Adrenal gland (tissue), 9 donors: ENCODE measurements at regions not wholly inside any gene's neighbourhood (a gene's known extent, or its start where the extent isn't known, plus 50 kb on each side); places are given as distances from the start of the nearest gene placed in this dataset.

Source experiments
- DNase-seq, 7 donors: peaks; one replicate each; pipeline ENCODE4 v3.0.0-alpha.2; 2019 to 2020
- H3K27ac ChIP-seq, 5 donors: fragments of 200-600 bp; sonication (generic) in 4 of 5; 1 replicate in 3 of 5; 2 replicates in 2 of 5; pipeline versions ENCODE4 v1.5.1 to v1.8.0; 2016 to 2020; ENCODE audit warnings: mild to moderate bottlenecking in 1 of 5
- H3K27me3 ChIP-seq: fragments of 200-600 bp; 2 replicates; pipeline ENCODE4 v1.8.0; 2021
- H3K36me3 ChIP-seq, 2 donors: fragments of 200-600 bp; replicated peaks in 1 of 2; 1 replicate in 1 of 2; 2 replicates in 1 of 2; pipeline versions ENCODE4 v1.5.1 to v1.8.0; 2018 to 2022
- H3K4me1 ChIP-seq, 2 donors: fragments of 200-600 bp; replicated peaks in 1 of 2; 1 replicate in 1 of 2; 2 replicates in 1 of 2; pipeline versions ENCODE4 v1.5.1 to v1.8.0; 2018 to 2021
- H3K4me3 ChIP-seq, 4 donors: fragments of 200-600 bp; sonication (generic) in 3 of 4; one replicate each; pipeline ENCODE4 v1.5.1; 2016 to 2018
- H3K9me3 ChIP-seq, 3 donors: fragments of 200-600 bp; sonication (generic) in 1 of 3; replicated peaks in 1 of 3; 1 replicate in 2 of 3; 2 replicates in 1 of 3; pipeline versions ENCODE4 v1.5.1 to v1.8.0; 2016 to 2021
- POLR2A ChIP-seq, 2 donors: fragments of 450-650 bp; IDR thresholded peaks; one replicate each; pipeline ENCODE4 v1.6.1; 2017; ENCODE audit warnings: antibody characterized with exemption in 2 of 2, mild to moderate bottlenecking in 2 of 2, moderate library complexity in 1 of 2
- WGBS, 4 donors: extraction: QIAGEN DNeasy Blood & Tissue Kit in 2 of 4; methylation state at CpG; one replicate each; pipeline versions ENCODE4 v1.1.5 to v1.1.7; 2013 to 2017; 5-methylcytosine and 5-hydroxymethylcytosine counted together
- intact Hi-C, 2 donors: fragments of 100-400 bp; cut with DNase I; formaldehyde crosslinking; loops; one replicate each; pipeline versions ENCODE4 v1.14.1 to v1.15.0; 2022 to 2023
- TF ChIP-seq, protein P1 (sequence below), 6 experiments: fragments of 450-650 bp in 4 of 6; fragments of 200-600 bp in 2 of 6; sonication (generic) in 1 of 6; IDR thresholded peaks; 1 replicate in 5 of 6; 2 replicates in 1 of 6; pipeline versions ENCODE4 v1.5.1 to v1.8.0; 2016 to 2021; ENCODE audit warnings: antibody characterized with exemption in 6 of 6, mild to moderate bottlenecking in 2 of 6, moderate library complexity in 1 of 6
- donor health status: healthy with polysubstance abuse.
- donor health status: Bipolar disorder and iron deficiency.
- donor health status: DM: yes; HTN: yes; CAD: no.
- donor health status: DM: no; HTN: no; CAD: no.
- donor health status: DM: no; HTN: no; CAD: no.

DNA sequence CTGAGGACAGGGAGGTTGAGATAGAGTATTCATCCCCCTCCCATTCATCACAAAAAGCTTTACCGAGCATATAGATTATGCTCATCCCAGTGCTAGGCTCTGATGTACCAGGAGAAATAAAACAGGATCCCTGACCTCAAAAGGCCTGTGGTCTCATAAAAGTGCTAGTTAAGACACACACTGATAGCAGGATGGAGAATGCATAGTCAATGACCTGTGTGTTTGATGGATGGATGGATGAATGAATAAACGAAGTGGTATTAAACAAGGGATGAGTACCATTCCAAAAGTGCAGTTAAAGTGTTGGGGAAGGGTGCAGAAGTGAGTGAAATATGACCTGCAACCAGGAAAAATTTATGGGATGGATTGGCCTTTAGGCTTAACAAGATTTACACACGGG is 133.9 kb upstream of the NUDT7 start:
- 58 to 71% (median 66%) methylated on average over 3 of the region's 3 CpGs for WGBS, 4 donors
- Histone ChIP-seq H3K27me3 (no peaks in the 10 kb centered on the region), H3K4me1 (no peaks in the 10 kb centered on the region), H3K9me3 (no peaks in the 10 kb centered on the region), H3K4me3 (no peak overlapping the region), H3K27ac (no peak overlapping the region), H3K36me3 (no peaks in the 10 kb centered on the region)
- DNase-seq: no peak
- intact Hi-C loops: loop anchor here in 1 of 2 donors (5.0 kb wide), 1 partner anchor 351 kb away; no protein-coding TSS in a partner anchor
- TF ChIP-seq POLR2A (IDR thresholded peaks at IDR 0.05): no peak
- TF ChIP-seq, protein P1, sequence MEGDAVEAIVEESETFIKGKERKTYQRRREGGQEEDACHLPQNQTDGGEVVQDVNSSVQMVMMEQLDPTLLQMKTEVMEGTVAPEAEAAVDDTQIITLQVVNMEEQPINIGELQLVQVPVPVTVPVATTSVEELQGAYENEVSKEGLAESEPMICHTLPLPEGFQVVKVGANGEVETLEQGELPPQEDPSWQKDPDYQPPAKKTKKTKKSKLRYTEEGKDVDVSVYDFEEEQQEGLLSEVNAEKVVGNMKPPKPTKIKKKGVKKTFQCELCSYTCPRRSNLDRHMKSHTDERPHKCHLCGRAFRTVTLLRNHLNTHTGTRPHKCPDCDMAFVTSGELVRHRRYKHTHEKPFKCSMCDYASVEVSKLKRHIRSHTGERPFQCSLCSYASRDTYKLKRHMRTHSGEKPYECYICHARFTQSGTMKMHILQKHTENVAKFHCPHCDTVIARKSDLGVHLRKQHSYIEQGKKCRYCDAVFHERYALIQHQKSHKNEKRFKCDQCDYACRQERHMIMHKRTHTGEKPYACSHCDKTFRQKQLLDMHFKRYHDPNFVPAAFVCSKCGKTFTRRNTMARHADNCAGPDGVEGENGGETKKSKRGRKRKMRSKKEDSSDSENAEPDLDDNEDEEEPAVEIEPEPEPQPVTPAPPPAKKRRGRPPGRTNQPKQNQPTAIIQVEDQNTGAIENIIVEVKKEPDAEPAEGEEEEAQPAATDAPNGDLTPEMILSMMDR (IDR thresholded peaks at IDR 0.05): no peak

DNA sequence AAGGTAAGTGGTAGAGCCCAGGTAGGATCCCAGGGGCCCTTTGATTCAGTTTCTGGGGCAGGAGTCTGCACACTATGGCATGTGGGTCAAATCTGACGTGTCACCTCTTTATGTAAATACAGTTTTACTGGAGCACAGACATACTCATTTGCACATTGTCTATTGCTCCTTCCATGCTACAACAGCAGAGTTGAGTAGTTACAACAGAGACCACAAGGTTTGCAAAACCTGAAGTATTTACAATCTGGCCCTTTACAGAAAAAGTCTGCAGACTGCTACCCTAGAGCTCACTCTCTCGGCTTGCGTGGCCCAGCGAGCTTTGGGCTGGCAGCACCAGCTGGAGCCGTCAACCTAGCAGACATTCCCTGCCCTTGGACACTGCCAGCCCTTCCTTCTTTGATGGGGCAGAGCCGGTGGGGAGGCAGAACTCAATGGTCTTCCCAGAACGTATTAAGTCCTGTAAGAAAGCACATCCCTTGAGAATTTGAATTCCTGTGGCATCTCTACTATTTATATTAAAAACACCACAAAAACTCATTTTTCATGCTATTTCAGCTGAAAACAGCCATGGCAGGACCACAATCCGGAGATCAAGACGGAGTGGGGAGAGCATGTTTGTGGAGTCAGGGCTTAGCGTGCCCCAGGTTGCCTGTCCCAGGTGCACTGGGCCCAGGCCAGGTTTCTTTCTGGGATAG is 133.1 kb upstream of the NUDT7 start:
- no peaks in the 10 kb centered on the region for H3K36me3 ChIP-seq
- intact Hi-C loops: loop anchor here in 1 of 2 donors (5.0 kb wide), 1 partner anchor 352 kb away; no protein-coding TSS in a partner anchor
- no peak for TF ChIP-seq POLR2A (IDR thresholded peaks at IDR 0.05)
- TF ChIP-seq, protein P1 (IDR thresholded peaks at IDR 0.05): no peak
- no peaks in the 10 kb centered on the region for H3K9me3 ChIP-seq
- H3K4me3 ChIP-seq: no peak overlapping the region
- no peaks in the 10 kb centered on the region for H3K4me1 ChIP-seq
- DNase-seq: no peak
- no peaks in the 10 kb centered on the region for H3K27me3 ChIP-seq
- no peak overlapping the region for H3K27ac ChIP-seq
- WGBS, 4 donors: 85 to 86% (median 85%) methylated on average over 8 to 10 of the region's 10 CpGs

DNA sequence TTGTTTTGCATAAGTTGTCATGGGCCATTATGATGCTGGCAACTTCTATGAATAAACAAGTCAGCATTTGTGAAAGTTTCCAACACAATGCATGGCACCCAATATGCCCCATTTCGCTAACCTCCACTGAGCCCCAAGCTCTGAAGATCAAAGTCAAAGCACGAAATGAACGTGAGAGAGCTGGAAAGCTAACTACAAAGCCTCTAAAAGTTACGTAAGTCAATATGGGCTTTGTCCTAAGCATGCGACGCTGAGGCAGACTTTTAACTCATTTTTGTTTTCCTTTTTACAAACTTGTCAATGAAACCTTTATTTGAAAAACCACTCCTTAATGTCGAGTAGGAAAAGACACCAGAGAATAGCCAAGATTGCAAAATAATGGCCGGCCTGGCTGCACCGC is 131.6 kb upstream of the NUDT7 start:
- 82 to 90% (median 87%) methylated on average over 9 of the region's 9 CpGs for WGBS, 4 donors
- Histone ChIP-seq H3K27ac (no peak overlapping the region), H3K27me3 (no peaks in the 10 kb centered on the region), H3K4me3 (no peak overlapping the region), H3K9me3 (no peaks in the 10 kb centered on the region), H3K4me1 (no peaks in the 10 kb centered on the region), H3K36me3 (no peaks in the 10 kb centered on the region)
- no peak for DNase-seq
- intact Hi-C loops: no loop called here
- TF ChIP-seq, protein P1 (IDR thresholded peaks at IDR 0.05): no peak
- TF ChIP-seq POLR2A (IDR thresholded peaks at IDR 0.05): no peak

DNA sequence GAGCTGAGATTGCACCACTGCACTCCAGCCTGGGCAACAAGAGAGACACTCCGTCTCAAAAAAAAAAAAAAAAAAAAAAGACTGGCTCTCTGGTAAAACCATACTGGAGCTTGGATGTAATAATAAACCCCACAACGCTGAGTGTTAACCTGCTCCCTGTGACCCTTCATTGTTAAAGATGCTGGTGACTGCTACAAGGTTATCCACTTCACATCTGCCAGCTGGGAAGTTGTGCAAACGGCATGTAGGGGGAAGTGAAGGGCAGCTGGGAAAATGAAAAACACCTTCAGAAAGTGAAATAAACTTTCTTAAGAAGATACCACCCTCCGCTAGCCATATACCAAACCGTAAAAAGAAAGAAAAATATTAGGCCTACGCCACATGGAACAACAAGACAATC is 131.0 kb upstream of the NUDT7 start:
- WGBS, 4 donors: 68 to 76% (median 74%) methylated on average over 6 of the region's 6 CpGs
- no peaks in the 10 kb centered on the region for H3K27me3 ChIP-seq
- H3K4me1 ChIP-seq: no peaks in the 10 kb centered on the region
- intact Hi-C loops: no loop called here
- no peak overlapping the region for H3K27ac ChIP-seq
- no peak overlapping the region for H3K4me3 ChIP-seq
- DNase-seq: no peak
- no peaks in the 10 kb centered on the region for H3K9me3 ChIP-seq
- TF ChIP-seq POLR2A (IDR thresholded peaks at IDR 0.05): no peak
- TF ChIP-seq, protein P1 (IDR thresholded peaks at IDR 0.05): no peak
- no peaks in the 10 kb centered on the region for H3K36me3 ChIP-seq
